ENCODE measurements at regions not wholly inside any gene's neighbourhood (a gene's known extent, or its start where the extent isn't known, plus 50 kb on each side); places are given as distances from the start of the nearest gene placed in this dataset.

DNA sequence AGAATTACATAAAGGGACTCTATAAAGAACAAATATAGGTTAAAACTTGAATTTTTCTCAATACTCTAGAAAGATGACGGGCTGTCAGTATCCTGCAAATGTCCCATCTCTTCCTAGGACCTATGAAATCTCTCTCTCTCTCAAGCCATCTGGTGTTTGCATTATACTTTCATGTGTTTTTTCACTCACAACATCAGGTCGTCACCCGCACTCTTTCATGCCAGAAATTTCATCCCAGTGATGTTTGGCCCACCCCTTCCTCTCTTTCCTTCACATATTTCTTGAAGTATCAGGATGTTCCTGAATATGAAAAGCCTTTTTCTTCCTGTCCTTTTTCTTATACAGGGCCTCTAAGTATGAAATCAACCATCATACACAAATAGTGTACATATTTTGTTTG lies 63.3 kb upstream of the GAS1 start:
- Histone ChIP-seq H3K4me3 (replicated peaks in 1 of 3; ENCODE audit: insufficient read depth in 1 of 3, low read depth in 1 of 3, low read length in 3 of 3) (no peak overlapping the region), H3K4me2 (ENCODE audit: insufficient read depth, low read length) (no peak overlapping the region), H3K9me1 (replicated peaks; ENCODE audit: control insufficient read depth, extremely low read depth, insufficient read depth, low read length) (no peaks in the 10 kb centered on the region), H3K79me2 (ENCODE audit: control insufficient read depth, insufficient read depth, low read length) (no peaks in the 10 kb centered on the region), H3K4me1 (ENCODE audit: control insufficient read depth, extremely low read depth, insufficient read depth, low read length) (no peaks in the 10 kb centered on the region), H3K9me3 (replicated peaks; ENCODE audit: control insufficient read depth, insufficient read depth, low read length) (no peaks in the 10 kb centered on the region), H3K9ac (replicated peaks; ENCODE audit: extremely low read depth, insufficient read depth, low read length) (no peak overlapping the region), H2AFZ (ENCODE audit: low read depth, low read length) (no peak overlapping the region), H3K27ac (ENCODE audit: insufficient read depth, low read depth, low read length) (no peak overlapping the region), H3K36me3 (ENCODE audit: control insufficient read depth in 2 of 2, extremely low read depth in 1 of 2, insufficient read depth in 2 of 2, low read length in 2 of 2) (no peaks in the 10 kb centered on the region), H3K27me3 (ENCODE audit: control insufficient read depth in 2 of 2, insufficient read depth in 2 of 2, low read length in 2 of 2) (no peaks in the 10 kb centered on the region), H4K20me1 (replicated peaks; ENCODE audit: control insufficient read depth, extremely low read depth, insufficient read depth, low read length) (no peaks in the 10 kb centered on the region)
- FAIRE-seq (no peak), DNase-seq (ENCODE audit: low read depth, low spot score) (no peak)
- BruUV-seq (replicated peaks) = no TSS peak
- TF ChIP-seq, protein P1, sequence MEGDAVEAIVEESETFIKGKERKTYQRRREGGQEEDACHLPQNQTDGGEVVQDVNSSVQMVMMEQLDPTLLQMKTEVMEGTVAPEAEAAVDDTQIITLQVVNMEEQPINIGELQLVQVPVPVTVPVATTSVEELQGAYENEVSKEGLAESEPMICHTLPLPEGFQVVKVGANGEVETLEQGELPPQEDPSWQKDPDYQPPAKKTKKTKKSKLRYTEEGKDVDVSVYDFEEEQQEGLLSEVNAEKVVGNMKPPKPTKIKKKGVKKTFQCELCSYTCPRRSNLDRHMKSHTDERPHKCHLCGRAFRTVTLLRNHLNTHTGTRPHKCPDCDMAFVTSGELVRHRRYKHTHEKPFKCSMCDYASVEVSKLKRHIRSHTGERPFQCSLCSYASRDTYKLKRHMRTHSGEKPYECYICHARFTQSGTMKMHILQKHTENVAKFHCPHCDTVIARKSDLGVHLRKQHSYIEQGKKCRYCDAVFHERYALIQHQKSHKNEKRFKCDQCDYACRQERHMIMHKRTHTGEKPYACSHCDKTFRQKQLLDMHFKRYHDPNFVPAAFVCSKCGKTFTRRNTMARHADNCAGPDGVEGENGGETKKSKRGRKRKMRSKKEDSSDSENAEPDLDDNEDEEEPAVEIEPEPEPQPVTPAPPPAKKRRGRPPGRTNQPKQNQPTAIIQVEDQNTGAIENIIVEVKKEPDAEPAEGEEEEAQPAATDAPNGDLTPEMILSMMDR (IDR thresholded peaks at IDR 0.05; ENCODE audit: extremely low read depth in 1 of 2, insufficient read depth in 1 of 2, low read depth in 1 of 2, low read length in 2 of 2) = no peak
- TF ChIP-seq EZH2 (IDR thresholded peaks at IDR 0.05; ENCODE audit: borderline replicate concordance, low read depth, low read length, severe bottlenecking) (no peak), POLR2A (IDR thresholded peaks at IDR 0.05; ENCODE audit: low read depth, low read length) (no peak), POLR2AphosphoS5 (IDR thresholded peaks at IDR 0.05; ENCODE audit: insufficient read depth, low read depth, low read length) (no peak), MAX (IDR thresholded peaks at IDR 0.05; ENCODE audit: insufficient read depth, insufficient read length) (no peak), GATA2 (IDR thresholded peaks at IDR 0.05; ENCODE audit: insufficient read depth, insufficient read length, low read depth, low read length) (no peak), JUN (IDR thresholded peaks at IDR 0.05; ENCODE audit: borderline replicate concordance, insufficient read depth, insufficient read length, low read depth) (no peak), FOS (IDR thresholded peaks at IDR 0.05; ENCODE audit: borderline replicate concordance, insufficient read depth, low read length) (no peak), MYC (IDR thresholded peaks at IDR 0.05; ENCODE audit: low read depth, low read length) (no peak)
- ChIA-PET POLR2A (no interaction called here), CTCF (no interaction called here)
- intact Hi-C loops (cut with micrococcal nuclease) = no loop called here
- dilution Hi-C loops (cut with MboI; ENCODE audit: extremely low pct_ligation_motif_present, low sequenced_read_pairs) = no loop called here

All from endothelial cell of umbilical vein (primary cell).